ENCODE measurements at regions not wholly inside any gene's neighbourhood (a gene's known extent, or its start where the extent isn't known, plus 50 kb on each side); places are given as distances from the start of the nearest gene placed in this dataset.

DNA sequence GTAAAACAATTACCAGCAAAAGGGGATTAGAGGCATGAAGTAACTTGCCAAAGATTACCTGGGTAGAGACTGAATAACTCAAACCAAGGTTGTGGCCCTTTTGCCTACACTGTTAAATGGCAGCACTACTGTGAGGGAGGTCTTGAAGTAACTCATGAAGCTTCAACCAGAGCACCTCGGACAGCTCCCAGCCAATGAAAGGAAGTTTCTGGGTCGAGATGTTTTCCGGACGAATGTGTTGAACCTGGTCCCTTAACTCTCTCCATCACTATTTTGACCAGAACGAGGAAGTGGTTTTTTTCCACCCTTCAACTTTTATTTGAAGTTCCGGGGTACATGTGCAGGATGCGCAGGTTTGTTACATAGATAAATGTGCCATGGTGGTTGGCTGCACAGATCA lies 133.6 kb upstream of the PRKCQ start:
- ChIA-PET POLR2A (no interaction called here), CTCF (ENCODE audit: low intra/inter-chr PET ratio, low total read pairs) (no interaction called here)
- Histone ChIP-seq H3K9me3 (ENCODE audit: low read length) (no peaks in the 10 kb centered on the region), H3K27ac (ENCODE audit: extremely low read length, insufficient read depth, low read length) (no peak overlapping the region), H3K79me2 (ENCODE audit: insufficient read depth, low read length) (no peaks in the 10 kb centered on the region), H3K4me1 (ENCODE audit: insufficient read depth, low read length) (no peaks in the 10 kb centered on the region), H3K36me3 (replicated peaks in 1 of 2; ENCODE audit: control insufficient read depth in 1 of 2, insufficient read depth in 2 of 2, low read length in 2 of 2) (no peaks in the 10 kb centered on the region), H3K27me3 (ENCODE audit: control insufficient read depth in 1 of 2, insufficient read depth in 2 of 2, low read length in 2 of 2) (no peaks in the 10 kb centered on the region), H2AFZ (ENCODE audit: low read length) (no peak overlapping the region), H3K4me3 (replicated peaks in 1 of 3; ENCODE audit: insufficient read depth in 1 of 3, low read depth in 2 of 3, low read length in 3 of 3) (no peak overlapping the region), H3K4me2 (ENCODE audit: low read depth, low read length) (no peak overlapping the region), H3K9ac (ENCODE audit: insufficient read depth, low read depth, low read length) (no peak overlapping the region), H4K20me1 (ENCODE audit: insufficient read depth, low read length) (no peaks in the 10 kb centered on the region)
- TF ChIP-seq ZNF335 (CRISPR knock-in tag; IDR thresholded peaks at IDR 0.05): no peak
- TF ChIP-seq REST (IDR thresholded peaks at IDR 0.05; ENCODE audit: borderline replicate concordance in 1 of 2, low read depth in 1 of 2, low read length in 2 of 2): peak in 1 of 2 experiments; percentile 85; a peak in 3 of 4 replicates
- intact Hi-C loops (cut with micrococcal nuclease; ENCODE audit: unreplicated experiment) (no loop called here), in situ Hi-C loops (cut with HindIII; ENCODE audit: extremely low pct_ligation_motif_present, low pct_unique_long_range_greater_than_20kb) (no loop called here)
- WGBS (ENCODE audit: low lambda C conversion rate): 43% methylated on average over 7 of the region's 7 CpGs
- DNase-seq (ENCODE audit: low spot score) (no peak), ATAC-seq (no peak), FAIRE-seq (no peak)
- no TSS peak for BruUV-seq (replicated peaks)

DNA sequence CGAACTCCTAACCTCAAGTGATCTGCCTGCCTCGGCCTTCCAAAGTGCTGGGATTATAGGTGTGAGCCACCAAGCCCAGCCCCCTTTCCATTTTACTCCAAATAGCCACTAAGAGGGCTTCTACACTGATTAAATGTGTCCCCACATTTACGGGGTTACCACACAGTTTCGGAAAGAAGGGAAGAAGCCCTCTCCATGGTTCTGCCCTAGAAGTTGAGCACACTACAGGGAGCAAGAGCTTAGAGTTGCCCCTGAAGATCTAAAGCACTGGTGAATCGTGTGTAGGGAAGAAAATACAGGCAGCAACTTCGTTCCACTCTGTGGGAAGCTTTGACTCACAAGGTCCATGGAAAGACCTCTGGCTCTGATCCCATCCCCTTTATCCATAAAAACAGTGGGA lies 133.0 kb upstream of the PRKCQ start:
- FAIRE-seq (no peak), ATAC-seq (no peak), DNase-seq (ENCODE audit: low spot score) (no peak)
- BruUV-seq (replicated peaks): no TSS peak
- ChIA-PET POLR2A (no interaction called here), CTCF (ENCODE audit: low intra/inter-chr PET ratio, low total read pairs) (no interaction called here)
- WGBS (ENCODE audit: low lambda C conversion rate): 35% methylated on average over 6 of the region's 6 CpGs
- Histone ChIP-seq H3K79me2 (ENCODE audit: insufficient read depth, low read length) (no peaks in the 10 kb centered on the region), H3K27me3 (ENCODE audit: control insufficient read depth in 1 of 2, insufficient read depth in 2 of 2, low read length in 2 of 2) (no peaks in the 10 kb centered on the region), H4K20me1 (ENCODE audit: insufficient read depth, low read length) (no peaks in the 10 kb centered on the region), H3K36me3 (replicated peaks in 1 of 2; ENCODE audit: control insufficient read depth in 1 of 2, insufficient read depth in 2 of 2, low read length in 2 of 2) (no peaks in the 10 kb centered on the region), H3K4me2 (ENCODE audit: low read depth, low read length) (no peak overlapping the region), H3K27ac (ENCODE audit: extremely low read length, insufficient read depth, low read length) (no peak overlapping the region), H3K4me1 (ENCODE audit: insufficient read depth, low read length) (no peaks in the 10 kb centered on the region), H3K9me3 (ENCODE audit: low read length) (no peaks in the 10 kb centered on the region), H3K9ac (ENCODE audit: insufficient read depth, low read depth, low read length) (no peak overlapping the region), H3K4me3 (replicated peaks in 1 of 3; ENCODE audit: insufficient read depth in 1 of 3, low read depth in 2 of 3, low read length in 3 of 3) (no peak overlapping the region), H2AFZ (ENCODE audit: low read length) (no peak overlapping the region)
- intact Hi-C loops (cut with micrococcal nuclease; ENCODE audit: unreplicated experiment) (no loop called here), in situ Hi-C loops (cut with HindIII; ENCODE audit: extremely low pct_ligation_motif_present, low pct_unique_long_range_greater_than_20kb) (no loop called here)
- TF ChIP-seq ZNF572 (CRISPR knock-in tag; IDR thresholded peaks at IDR 0.05) (no peak), ZNF574 (CRISPR knock-in tag; IDR thresholded peaks at IDR 0.05) (no peak), NR2F1 (CRISPR knock-in tag; IDR thresholded peaks at IDR 0.05) (no peak)
- TF ChIP-seq, protein P1, sequence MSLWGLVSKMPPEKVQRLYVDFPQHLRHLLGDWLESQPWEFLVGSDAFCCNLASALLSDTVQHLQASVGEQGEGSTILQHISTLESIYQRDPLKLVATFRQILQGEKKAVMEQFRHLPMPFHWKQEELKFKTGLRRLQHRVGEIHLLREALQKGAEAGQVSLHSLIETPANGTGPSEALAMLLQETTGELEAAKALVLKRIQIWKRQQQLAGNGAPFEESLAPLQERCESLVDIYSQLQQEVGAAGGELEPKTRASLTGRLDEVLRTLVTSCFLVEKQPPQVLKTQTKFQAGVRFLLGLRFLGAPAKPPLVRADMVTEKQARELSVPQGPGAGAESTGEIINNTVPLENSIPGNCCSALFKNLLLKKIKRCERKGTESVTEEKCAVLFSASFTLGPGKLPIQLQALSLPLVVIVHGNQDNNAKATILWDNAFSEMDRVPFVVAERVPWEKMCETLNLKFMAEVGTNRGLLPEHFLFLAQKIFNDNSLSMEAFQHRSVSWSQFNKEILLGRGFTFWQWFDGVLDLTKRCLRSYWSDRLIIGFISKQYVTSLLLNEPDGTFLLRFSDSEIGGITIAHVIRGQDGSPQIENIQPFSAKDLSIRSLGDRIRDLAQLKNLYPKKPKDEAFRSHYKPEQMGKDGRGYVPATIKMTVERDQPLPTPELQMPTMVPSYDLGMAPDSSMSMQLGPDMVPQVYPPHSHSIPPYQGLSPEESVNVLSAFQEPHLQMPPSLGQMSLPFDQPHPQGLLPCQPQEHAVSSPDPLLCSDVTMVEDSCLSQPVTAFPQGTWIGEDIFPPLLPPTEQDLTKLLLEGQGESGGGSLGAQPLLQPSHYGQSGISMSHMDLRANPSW (CRISPR knock-in tag; IDR thresholded peaks at IDR 0.05; ENCODE audit: borderline replicate concordance): no peak
- TF ChIP-seq, protein P2, sequence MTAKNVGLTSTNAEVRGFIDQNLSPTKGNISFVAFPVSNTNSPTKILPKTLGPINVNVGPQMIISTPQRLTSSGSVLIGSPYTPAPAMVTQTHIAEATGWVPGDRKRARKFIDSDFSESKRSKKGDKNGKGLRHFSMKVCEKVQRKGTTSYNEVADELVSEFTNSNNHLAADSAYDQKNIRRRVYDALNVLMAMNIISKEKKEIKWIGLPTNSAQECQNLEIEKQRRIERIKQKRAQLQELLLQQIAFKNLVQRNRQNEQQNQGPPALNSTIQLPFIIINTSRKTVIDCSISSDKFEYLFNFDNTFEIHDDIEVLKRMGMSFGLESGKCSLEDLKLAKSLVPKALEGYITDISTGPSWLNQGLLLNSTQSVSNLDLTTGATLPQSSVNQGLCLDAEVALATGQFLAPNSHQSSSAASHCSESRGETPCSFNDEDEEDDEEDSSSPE (CRISPR knock-in tag; IDR thresholded peaks at IDR 0.05): no peak
